ENCODE measurements at regions not wholly inside any gene's neighbourhood (a gene's known extent, or its start where the extent isn't known, plus 50 kb on each side); places are given as distances from the start of the nearest gene placed in this dataset.
"Not testable (repeated sequence)": the region's sequence is repeated elsewhere in the genome, so short reads cannot be mapped to it uniquely, and the experiment has no call there.

GRCh38 chr13:58318495-58319167 is 687.1 kb downstream of the PCDH17 start:
- intact Hi-C loops (cut with DNase I), result no loop called here
- peak in 3 of 10 donors; percentile 70 to 72 (median 72) for DNase-seq

GRCh38 chr13:58324161-58324560 is 692.6 kb downstream of the PCDH17 start:
- no peak for DNase-seq
- intact Hi-C loops (cut with DNase I), result no loop called here

GRCh38 chr13:58329746-58330145 is 698.2 kb downstream of the PCDH17 start:
- DNase-seq, result no peak
- intact Hi-C loops (cut with DNase I), result no loop called here

GRCh38 chr13:58340895-58341294 is 709.4 kb downstream of the PCDH17 start:
- DNase-seq, result no peak
- intact Hi-C loops (cut with DNase I), result no loop called here

GRCh38 chr13:58341318-58341717 is 709.8 kb downstream of the PCDH17 start:
- DNase-seq, result no peak
- intact Hi-C loops (cut with DNase I), result no loop called here

- DNase-seq, result no peak
- intact Hi-C loops (cut with DNase I), result no loop called here
These were observed 711.5 kb downstream of the PCDH17 start for GRCh38 chr13:58343076-58343475.

GRCh38 chr13:58352100-58352499 is 720.6 kb downstream of the PCDH17 start:
- DNase-seq; intact Hi-C loops (cut with DNase I): not testable (repeated sequence)

GRCh38 chr13:58369936-58370335 is 738.4 kb downstream of the PCDH17 start:
- no peak for DNase-seq
- intact Hi-C loops (cut with DNase I), result no loop called here

GRCh38 chr13:58376349-58376748 is 744.8 kb downstream of the PCDH17 start:
- DNase-seq, result no peak
- intact Hi-C loops (cut with DNase I), result no loop called here

- no peak for DNase-seq
- intact Hi-C loops (cut with DNase I), result no loop called here
These were observed 745.2 kb downstream of the PCDH17 start for GRCh38 chr13:58376775-58377174.

- intact Hi-C loops (cut with DNase I), result no loop called here
- DNase-seq, result no peak
These were observed 747.7 kb downstream of the PCDH17 start for GRCh38 chr13:58379221-58379620.

GRCh38 chr13:58385336-58385735 is 753.8 kb downstream of the PCDH17 start:
- DNase-seq, result peak in 2 of 10 donors; percentile 42 to 65
- intact Hi-C loops (cut with DNase I), result not testable (repeated sequence)

GRCh38 chr13:58397596-58398387 is 766.2 kb downstream of the PCDH17 start:
- intact Hi-C loops (cut with DNase I), result no loop called here

GRCh38 chr13:58399263-58399662 is 767.7 kb downstream of the PCDH17 start:
- no peak for DNase-seq
- intact Hi-C loops (cut with DNase I), result no loop called here

More at GRCh38 chr13:58397596-58398387, 766.2 kb downstream of the PCDH17 start:
- DNase-seq, result peak in 2 of 10 donors; percentile 39 to 47

GRCh38 chr13:58406545-58406944 is 775.0 kb downstream of the PCDH17 start:
- intact Hi-C loops (cut with DNase I), result no loop called here
- DNase-seq, result no peak

- intact Hi-C loops (cut with DNase I), result no loop called here
- DNase-seq, result no peak
These were observed 798.4 kb downstream of the PCDH17 start for GRCh38 chr13:58429917-58430316.

GRCh38 chr13:58434943-58435342 is 803.4 kb downstream of the PCDH17 start:
- intact Hi-C loops (cut with DNase I), result no loop called here
- DNase-seq, result no peak

GRCh38 chr13:58437427-58437826 is 805.9 kb downstream of the PCDH17 start:
- no peak for DNase-seq
- intact Hi-C loops (cut with DNase I), result no loop called here

- DNase-seq, result no peak
- intact Hi-C loops (cut with DNase I), result no loop called here
These were observed 815.4 kb downstream of the PCDH17 start for GRCh38 chr13:58446979-58447378.

- intact Hi-C loops (cut with DNase I), result no loop called here
- no peak for DNase-seq
These were observed 820.6 kb downstream of the PCDH17 start for GRCh38 chr13:58452123-58452623.

- no peak for DNase-seq
- intact Hi-C loops (cut with DNase I), result no loop called here
These were observed 823.5 kb downstream of the PCDH17 start for GRCh38 chr13:58455094-58455493.

GRCh38 chr13:58461217-58461616 is 829.7 kb downstream of the PCDH17 start:
- intact Hi-C loops (cut with DNase I), result no loop called here
- no peak for DNase-seq
